GM19372 (cell line): ENCODE measurements at regions not wholly inside any gene's neighbourhood (a gene's known extent, or its start where the extent isn't known, plus 50 kb on each side); places are given as distances from the start of the nearest gene placed in this dataset.

ENCODE experiments used
- ATAC-seq: cut with Tn5 transposase; IDR thresholded peaks from one replicate; pipeline ENCODE4 v1.9.1; 2021; ENCODE audit warnings: mild to moderate bottlenecking, low read depth, moderate library complexity; ENCODE audit not compliant: unreplicated experiment

GRCh38 chr2:790634-791245, 113.5 kb upstream of the TMEM18 start:
- ATAC-seq: no peak

- no peak for ATAC-seq
Observed at GRCh38 chr2:790081-790480, 112.9 kb upstream of the TMEM18 start.

GRCh38 chr2:789529-789928, 112.3 kb upstream of the TMEM18 start:
- no peak for ATAC-seq

- no peak for ATAC-seq
Observed at GRCh38 chr2:788227-789032, 111.2 kb upstream of the TMEM18 start.

- ATAC-seq: no peak
Observed at GRCh38 chr2:784753-785152, 107.5 kb upstream of the TMEM18 start.

- no peak for ATAC-seq
Observed at GRCh38 chr2:780581-780980, 103.4 kb upstream of the TMEM18 start.

- ATAC-seq: no peak
Observed at GRCh38 chr2:780002-780401, 102.8 kb upstream of the TMEM18 start.

- no peak for ATAC-seq
Observed at GRCh38 chr2:778731-779350, 101.6 kb upstream of the TMEM18 start.

GRCh38 chr2:777546-777945, 100.3 kb upstream of the TMEM18 start:
- no peak for ATAC-seq

- ATAC-seq: no peak
Observed at GRCh38 chr2:777051-777450, 99.8 kb upstream of the TMEM18 start.

- ATAC-seq: no peak
Observed at GRCh38 chr2:776487-776886, 99.3 kb upstream of the TMEM18 start.

- no peak for ATAC-seq
Observed at GRCh38 chr2:776038-776437, 98.8 kb upstream of the TMEM18 start.

- ATAC-seq: no peak
Observed at GRCh38 chr2:774436-774835, 97.2 kb upstream of the TMEM18 start.

GRCh38 chr2:773256-774160, 96.3 kb upstream of the TMEM18 start:
- ATAC-seq: no peak

GRCh38 chr2:771538-771937, 94.3 kb upstream of the TMEM18 start:
- ATAC-seq: no peak

GRCh38 chr2:770776-771175, 93.6 kb upstream of the TMEM18 start:
- no peak for ATAC-seq

GRCh38 chr2:769771-770170, 92.6 kb upstream of the TMEM18 start:
- no peak for ATAC-seq

GRCh38 chr2:768451-768850, 91.2 kb upstream of the TMEM18 start:
- no peak for ATAC-seq

- ATAC-seq: no peak
Observed at GRCh38 chr2:767944-768343, 90.7 kb upstream of the TMEM18 start.

- ATAC-seq: no peak
Observed at GRCh38 chr2:767440-767839, 90.2 kb upstream of the TMEM18 start.

- no peak for ATAC-seq
Observed at GRCh38 chr2:766255-766654, 89.0 kb upstream of the TMEM18 start.
